Muscle layer of colon (tissue), 2 donors: ENCODE measurements at regions not wholly inside any gene's neighbourhood (a gene's known extent, or its start where the extent isn't known, plus 50 kb on each side); places are given as distances from the start of the nearest gene placed in this dataset.
"Not testable (repeated sequence)": the region's sequence is repeated elsewhere in the genome, so short reads cannot be mapped to it uniquely, and the experiment has no call there.

ENCODE experiments used
- H3K27ac ChIP-seq: one replicate; pipeline ENCODE4 v1.7.0; 2013; ENCODE audit warnings: low read depth, mild to moderate bottlenecking, low read length, moderate library complexity
- H3K27me3 ChIP-seq, 2 donors: one replicate each; pipeline ENCODE4 v1.7.0; 2013; ENCODE audit warnings: low read length in 2 of 2, mild to moderate bottlenecking in 2 of 2; ENCODE audit not compliant: insufficient read depth in 2 of 2, control insufficient read depth in 1 of 2
- H3K36me3 ChIP-seq: one replicate; pipeline ENCODE4 v1.7.0; 2013; ENCODE audit warnings: mild to moderate bottlenecking, low read length; ENCODE audit not compliant: insufficient read depth
- H3K4me1 ChIP-seq: one replicate; pipeline ENCODE4 v1.7.0; 2013; ENCODE audit warnings: mild to moderate bottlenecking, low read length; ENCODE audit not compliant: insufficient read depth
- H3K4me3 ChIP-seq, 2 donors: one replicate each; pipeline ENCODE4 v1.7.0; 2013; ENCODE audit warnings: low read length in 2 of 2, low read depth in 1 of 2, mild to moderate bottlenecking in 1 of 2, moderate library complexity in 1 of 2
- H3K9ac ChIP-seq: one replicate; pipeline ENCODE4 v1.7.0; 2013; ENCODE audit warnings: low read length
- H3K9me3 ChIP-seq: one replicate; pipeline ENCODE4 v1.7.0; 2013; ENCODE audit warnings: mild to moderate bottlenecking, low read length
- donor health status: abdominal sarcoma.
- donor health status: Adenocarcinoma of cecum.

DNA sequence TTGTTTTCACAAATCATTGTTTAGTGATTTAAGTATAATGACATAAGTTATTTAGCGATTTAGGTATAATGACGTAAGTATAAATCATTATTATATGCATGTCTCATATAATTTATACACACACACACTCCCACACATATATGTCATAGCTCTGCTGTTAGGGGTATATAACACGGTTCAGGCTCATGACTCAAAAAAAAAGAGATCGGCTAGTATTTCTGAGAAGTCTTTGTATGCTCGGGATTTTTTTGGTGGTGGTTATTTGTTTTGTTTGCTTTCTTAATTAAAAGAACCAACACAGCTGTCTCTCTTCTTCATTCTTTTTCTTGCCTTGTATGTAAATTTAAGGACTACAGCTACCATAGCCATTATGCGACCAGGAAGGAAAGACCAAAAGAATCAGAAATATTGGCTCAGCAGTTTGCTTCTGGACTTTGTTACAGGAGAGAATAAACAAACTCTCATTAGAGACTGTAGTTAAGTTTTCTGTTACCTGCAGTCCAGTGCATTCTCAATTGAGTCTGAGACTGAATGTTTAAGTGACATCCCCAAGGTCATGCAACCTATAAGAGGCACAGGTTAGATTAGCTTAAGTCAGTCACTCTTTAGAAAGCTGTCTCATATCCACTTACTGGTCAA is 83.2 kb upstream of the NREP start:
- Histone ChIP-seq H3K4me3 (no peak overlapping the region), H3K4me1 (no peaks in the 10 kb centered on the region), H3K9me3 (no peaks in the 10 kb centered on the region), H3K36me3 (no peaks in the 10 kb centered on the region), H3K9ac (no peak overlapping the region), H3K27me3 (no peaks in the 10 kb centered on the region), H3K27ac (no peak overlapping the region)

DNA sequence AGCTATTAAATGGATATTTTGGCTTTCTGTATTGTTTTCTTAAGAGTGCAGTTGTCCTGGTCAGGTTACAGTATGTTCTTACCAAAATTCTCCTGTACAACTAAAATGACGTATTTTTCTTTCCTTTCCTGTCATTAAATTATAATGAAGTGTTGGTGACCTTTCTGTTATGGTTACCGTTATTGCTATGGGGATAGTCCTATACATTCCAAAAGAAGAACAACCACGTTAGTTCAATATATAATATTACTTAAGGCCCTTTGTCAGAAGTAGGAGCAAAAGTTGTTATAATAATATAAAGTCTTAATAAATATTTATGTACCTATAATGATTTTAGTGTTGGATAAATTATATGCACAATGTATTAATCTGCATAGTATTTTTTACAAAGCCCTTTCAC is 82.4 kb upstream of the NREP start:
- Histone ChIP-seq H3K9ac (no peak overlapping the region), H3K27me3 (no peaks in the 10 kb centered on the region), H3K9me3 (no peaks in the 10 kb centered on the region), H3K27ac (no peak overlapping the region), H3K36me3 (no peaks in the 10 kb centered on the region), H3K4me1 (no peaks in the 10 kb centered on the region), H3K4me3 (no peak overlapping the region)

DNA sequence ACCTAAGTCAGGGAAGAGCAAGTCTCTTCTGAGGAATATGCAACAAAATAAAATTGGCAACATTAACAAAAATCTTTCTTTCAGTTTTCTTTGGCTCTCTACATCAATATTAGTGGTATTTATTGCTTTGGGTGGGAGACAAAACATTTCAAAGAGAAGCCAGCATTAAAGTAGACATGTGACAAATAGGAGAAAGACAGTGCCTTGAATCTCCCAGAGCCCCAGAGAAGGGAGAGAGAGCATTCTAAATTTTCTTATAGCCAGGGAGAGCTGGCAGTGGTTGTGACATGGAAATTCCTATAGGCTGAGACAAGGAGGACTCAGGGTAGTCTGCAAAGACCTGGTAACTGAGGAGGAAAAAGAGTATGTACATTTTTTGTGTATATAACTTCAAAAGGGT is 79.4 kb upstream of the NREP start:
- H3K36me3 ChIP-seq, result no peaks in the 10 kb centered on the region
- H3K27ac ChIP-seq, result no peak overlapping the region
- H3K4me1 ChIP-seq, result no peaks in the 10 kb centered on the region
- no peaks in the 10 kb centered on the region for H3K27me3 ChIP-seq
- no peak overlapping the region for H3K9ac ChIP-seq
- no peak overlapping the region for H3K4me3 ChIP-seq
- no peaks in the 10 kb centered on the region for H3K9me3 ChIP-seq

DNA sequence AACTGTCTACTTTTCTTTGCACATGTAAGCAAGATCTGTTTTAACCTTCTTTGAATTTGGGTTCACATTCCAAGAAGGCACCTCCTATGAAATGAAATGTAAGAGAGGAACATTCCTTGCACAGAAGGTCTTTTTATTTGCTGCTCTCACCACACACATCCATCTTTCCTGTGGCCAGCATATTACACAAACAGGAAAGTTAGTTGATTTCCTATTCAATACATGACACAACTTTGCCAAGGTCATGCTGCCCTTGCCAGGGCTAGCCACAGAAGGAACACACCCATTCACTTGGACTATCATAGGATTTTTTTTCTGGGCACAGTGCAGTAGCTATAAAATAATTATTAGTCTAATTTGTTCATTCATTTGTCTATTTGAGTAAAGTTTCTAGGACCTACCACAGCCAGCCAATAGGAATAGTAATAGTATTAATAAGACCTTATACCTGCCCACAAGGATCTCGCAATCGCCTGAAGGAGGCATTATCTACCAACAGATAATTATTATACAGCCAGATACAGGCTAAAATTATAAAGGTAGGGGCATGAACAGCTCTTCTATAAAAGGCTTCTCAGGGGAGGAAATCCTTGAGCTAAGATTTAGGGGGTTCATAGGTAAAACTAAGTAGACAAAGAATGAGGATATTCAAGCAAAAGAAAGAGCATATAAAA is 78.1 kb upstream of the NREP start:
- H3K9ac ChIP-seq, result no peak overlapping the region
- no peak overlapping the region for H3K4me3 ChIP-seq
- H3K4me1 ChIP-seq, result no peaks in the 10 kb centered on the region
- no peaks in the 10 kb centered on the region for H3K9me3 ChIP-seq
- H3K36me3 ChIP-seq, result no peaks in the 10 kb centered on the region
- no peaks in the 10 kb centered on the region for H3K27me3 ChIP-seq
- H3K27ac ChIP-seq, result no peak overlapping the region

DNA sequence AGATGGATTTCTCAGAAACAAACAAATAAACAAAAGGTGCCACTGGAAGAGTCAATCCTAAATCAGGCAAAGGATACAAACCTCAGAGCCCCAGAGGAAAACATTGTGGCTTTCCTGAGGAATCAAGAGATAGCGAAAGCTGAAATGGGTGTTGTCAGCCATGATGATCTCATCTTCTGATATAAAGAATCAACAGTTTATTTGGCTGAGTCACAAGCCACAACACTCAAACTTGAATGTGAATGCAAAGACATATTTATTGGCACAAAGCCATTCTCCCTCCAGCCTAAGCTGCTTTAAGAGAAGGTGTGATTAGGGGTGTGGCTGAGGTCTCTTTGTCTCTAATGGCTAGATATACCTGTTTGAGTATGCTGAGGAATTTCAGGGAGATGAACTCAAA is 73.3 kb upstream of the NREP start:
- Histone ChIP-seq H3K36me3 (no peaks in the 10 kb centered on the region), H3K4me1 (no peaks in the 10 kb centered on the region), H3K27me3 (no peaks in the 10 kb centered on the region), H3K4me3 (no peak overlapping the region), H3K9me3 (no peaks in the 10 kb centered on the region), H3K9ac (no peak overlapping the region), H3K27ac (no peak overlapping the region)

DNA sequence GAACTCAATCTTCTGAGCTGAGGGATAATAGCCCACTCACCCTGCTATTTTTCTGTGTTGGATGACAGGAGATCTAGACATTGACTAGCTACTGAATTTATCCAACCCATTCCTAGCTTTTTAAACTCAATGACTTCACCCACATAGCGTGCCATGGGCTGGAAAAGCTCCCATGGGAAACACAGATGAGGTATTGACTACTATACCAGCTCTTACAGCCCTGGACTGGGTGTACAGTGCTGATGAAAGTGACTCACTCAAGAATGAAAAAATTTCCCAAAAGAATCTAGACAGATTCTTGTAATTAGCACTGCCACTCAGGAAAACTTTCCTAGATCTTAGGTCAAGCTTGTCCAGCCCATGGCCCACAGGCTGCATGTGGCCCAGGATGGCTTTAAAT is 72.7 kb upstream of the NREP start:
- no peak overlapping the region for H3K9ac ChIP-seq
- H3K9me3 ChIP-seq, result no peaks in the 10 kb centered on the region
- H3K27ac ChIP-seq, result no peak overlapping the region
- H3K4me3 ChIP-seq, result no peak overlapping the region
- H3K27me3 ChIP-seq, result no peaks in the 10 kb centered on the region
- no peaks in the 10 kb centered on the region for H3K4me1 ChIP-seq
- no peaks in the 10 kb centered on the region for H3K36me3 ChIP-seq

DNA sequence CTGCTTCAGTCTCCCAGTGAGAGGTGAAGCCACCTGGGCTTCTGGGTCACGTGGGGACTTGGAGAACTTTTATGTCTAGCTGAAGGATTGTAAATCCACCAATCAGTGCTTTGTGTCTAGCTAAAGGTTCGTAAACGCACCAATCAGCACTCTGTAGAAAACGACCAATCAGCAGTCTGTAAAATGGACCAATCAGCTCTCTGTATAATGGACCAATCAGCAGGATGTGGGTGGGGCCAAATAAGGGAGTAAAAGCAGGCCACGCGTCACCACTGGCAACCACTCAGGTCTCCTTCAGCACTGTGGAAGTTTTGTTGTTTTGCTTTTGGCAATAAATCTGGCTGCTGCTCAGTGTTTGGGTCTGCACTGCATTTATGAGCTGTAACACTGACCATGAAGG is 69.1 kb upstream of the NREP start:
- no peaks in the 10 kb centered on the region for H3K27me3 ChIP-seq
- H3K4me3 ChIP-seq, result no peak overlapping the region
- no peak overlapping the region for H3K9ac ChIP-seq
- H3K36me3 ChIP-seq, result no peaks in the 10 kb centered on the region
- no peak overlapping the region for H3K27ac ChIP-seq
- no peaks in the 10 kb centered on the region for H3K9me3 ChIP-seq
- H3K4me1 ChIP-seq, result no peaks in the 10 kb centered on the region

DNA sequence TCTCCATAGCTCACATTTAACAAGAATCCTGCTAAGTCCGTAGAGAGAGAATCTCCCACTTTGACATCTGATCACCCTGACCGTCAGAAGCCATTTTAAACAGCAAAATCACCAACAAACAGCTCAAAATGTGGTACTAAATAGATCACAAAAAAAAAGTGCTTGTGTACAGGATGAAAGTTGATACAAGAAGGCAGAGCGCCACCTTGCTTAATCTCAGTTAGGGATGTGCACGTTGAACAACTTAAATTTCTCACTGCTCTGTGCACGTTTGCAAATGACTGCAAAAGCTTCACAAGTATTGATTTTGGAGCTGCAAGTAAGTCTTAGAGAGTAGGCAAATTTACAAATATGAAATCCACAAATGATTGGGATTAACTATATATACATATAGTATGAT is 63.1 kb upstream of the NREP start:
- Histone ChIP-seq H3K4me3 (no peak overlapping the region), H3K9me3 (no peaks in the 10 kb centered on the region), H3K36me3 (no peaks in the 10 kb centered on the region), H3K27me3 (no peaks in the 10 kb centered on the region), H3K9ac (no peak overlapping the region), H3K4me1 (no peaks in the 10 kb centered on the region), H3K27ac (no peak overlapping the region)

DNA sequence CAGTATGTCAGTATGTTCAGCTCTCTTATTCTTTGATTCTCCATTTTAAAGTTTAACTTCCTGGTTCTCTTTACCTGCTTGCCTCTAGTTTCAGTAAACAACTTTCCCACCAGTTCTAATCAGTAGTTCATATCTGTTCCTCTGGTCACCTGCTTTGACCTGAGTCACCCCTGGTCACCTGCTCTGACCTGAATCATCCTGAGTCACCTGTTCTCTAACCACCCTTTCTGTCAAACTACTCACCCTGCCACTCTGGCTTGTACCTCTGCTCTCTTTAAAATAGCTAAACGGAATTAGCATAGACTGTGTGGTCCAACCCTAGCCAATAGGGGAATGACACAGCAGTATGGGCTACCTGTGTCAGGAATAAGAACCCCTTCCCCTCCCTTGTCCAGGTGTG is 62.0 kb upstream of the NREP start:
- not testable (repeated sequence) for H3K4me1 ChIP-seq, H3K27me3 ChIP-seq

DNA sequence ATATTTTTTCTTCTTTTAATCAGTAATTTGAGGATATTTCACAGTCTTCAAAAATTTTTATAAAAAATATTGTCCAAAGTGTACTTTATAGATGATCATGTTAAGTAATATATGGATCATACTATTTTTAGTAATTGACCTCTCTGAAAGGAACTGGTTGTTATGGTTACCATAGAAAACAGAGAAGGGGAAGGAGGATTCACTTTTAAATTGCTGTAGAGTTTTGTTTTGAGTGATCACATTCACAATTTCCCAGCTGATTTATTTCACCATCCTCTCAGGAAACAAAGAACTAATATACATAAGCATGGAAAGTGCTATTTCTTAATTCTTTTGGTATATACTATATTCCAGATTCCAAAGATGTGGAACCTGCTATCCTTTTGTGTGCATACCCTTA is 56.5 kb upstream of the NREP start:
- Histone ChIP-seq H3K27ac (no peak overlapping the region), H3K27me3 (no peaks in the 10 kb centered on the region), H3K4me3 (no peak overlapping the region), H3K9ac (no peak overlapping the region), H3K9me3 (no peaks in the 10 kb centered on the region), H3K36me3 (no peaks in the 10 kb centered on the region), H3K4me1 (no peaks in the 10 kb centered on the region)

More for the DNA sequence above, 62.0 kb upstream of the NREP start:
- not testable (repeated sequence) for H3K9ac ChIP-seq, H3K9me3 ChIP-seq, H3K36me3 ChIP-seq, H3K27ac ChIP-seq, H3K4me3 ChIP-seq

DNA sequence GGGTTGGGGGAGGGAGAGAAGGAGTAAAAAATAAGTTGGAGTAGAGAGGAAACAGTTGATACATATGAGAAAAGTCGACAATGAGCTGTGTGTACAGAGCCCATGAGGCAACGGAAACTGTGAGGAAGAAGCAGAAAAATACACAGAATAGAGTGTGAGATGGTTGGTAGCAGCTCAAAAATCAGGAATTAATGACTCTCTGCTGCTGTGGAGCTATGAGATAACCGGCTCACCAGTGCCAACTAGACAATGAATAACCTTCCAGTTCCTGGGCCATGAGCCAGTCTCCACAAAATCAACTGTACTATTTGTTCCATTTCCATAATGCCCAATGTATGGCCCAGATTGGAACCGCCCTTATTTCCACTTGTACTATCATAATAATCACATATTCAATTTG is 53.1 kb upstream of the NREP start:
- no peak overlapping the region for H3K27ac ChIP-seq

More for the DNA sequence above, 53.1 kb upstream of the NREP start:
- Histone ChIP-seq H3K9ac (no peak overlapping the region), H3K4me1 (no peaks in the 10 kb centered on the region), H3K9me3 (no peaks in the 10 kb centered on the region), H3K4me3 (no peak overlapping the region), H3K36me3 (no peaks in the 10 kb centered on the region), H3K27me3 (no peaks in the 10 kb centered on the region)
